Smooth muscle cell (in vitro differentiated cells): ENCODE measurements at regions not wholly inside any gene's neighbourhood (a gene's known extent, or its start where the extent isn't known, plus 50 kb on each side); places are given as distances from the start of the nearest gene placed in this dataset.
A peak's percentile ranks its signal among the peaks of the same experiment; 100 is the strongest.

Source experiments
- DNase-seq: peaks from one replicate; lab custom pipeline; 2025; ENCODE audit not compliant: unreplicated experiment; lab: John Stamatoyannopoulos, UW
- H2AFZ ChIP-seq: fragments of 200-600 bp; sonication (generic); 2 replicates; pipeline ENCODE4 v1.6.0; 2016; ENCODE audit warnings: antibody characterized with exemption, low read depth, mild to moderate bottlenecking
- H3F3A ChIP-seq: fragments of 200-600 bp; sonication (generic); 2 replicates; pipeline ENCODE4 v1.6.0; 2017; ENCODE audit warnings: antibody characterized with exemption, low read depth
- H3K27ac ChIP-seq: fragments of 200-600 bp; sonication (generic); 2 replicates; pipeline ENCODE4 v1.5.1; 2016; ENCODE audit warnings: low read depth, mild to moderate bottlenecking
- H3K27me3 ChIP-seq: fragments of 200-600 bp; sonication (generic); 2 replicates; pipeline ENCODE4 v1.6.1; 2016; ENCODE audit warnings: low read depth, mild to moderate bottlenecking
- H3K36me3 ChIP-seq: fragments of 200-600 bp; sonication (generic); 2 replicates; pipeline ENCODE4 v1.5.1; 2016; ENCODE audit warnings: low read depth
- H3K4me1 ChIP-seq: fragments of 200-600 bp; sonication (generic); 2 replicates; pipeline ENCODE4 v1.5.1; 2016; ENCODE audit warnings: low read depth
- H3K4me2 ChIP-seq: fragments of 200-600 bp; sonication (generic); 2 replicates; pipeline ENCODE4 v1.6.0; 2016; ENCODE audit warnings: mild to moderate bottlenecking
- H3K4me3 ChIP-seq: fragments of 200-600 bp; sonication (generic); 2 replicates; pipeline ENCODE4 v1.5.1; 2016; ENCODE audit warnings: mild to moderate bottlenecking
- H3K79me2 ChIP-seq: fragments of 200-600 bp; sonication (generic); 2 replicates; pipeline ENCODE4 v1.6.0; 2016; ENCODE audit warnings: low read depth, mild to moderate bottlenecking
- H3K9ac ChIP-seq: fragments of 200-600 bp; sonication (generic); 2 replicates; pipeline ENCODE4 v1.6.0; 2016; ENCODE audit warnings: low read depth
- H3K9me3 ChIP-seq: fragments of 200-600 bp; sonication (generic); replicated peaks from 2 replicates; pipeline ENCODE4 v1.5.1; 2016; ENCODE audit warnings: low read depth
- H4K20me1 ChIP-seq: fragments of 200-600 bp; sonication (generic); 2 replicates; pipeline ENCODE4 v1.6.0; 2016; ENCODE audit warnings: low read depth
- CTCF ChIP-seq: fragments of 200-600 bp; sonication (generic); IDR thresholded peaks from 2 replicates; pipeline ENCODE4 v1.5.1; 2017; ENCODE audit warnings: borderline replicate concordance, mild to moderate bottlenecking, antibody characterized with exemption; ENCODE audit not compliant: insufficient read depth, poor library complexity, severe bottlenecking
- WGBS: methylation state at CpG from one replicate; pipeline ENCODE4 v1.1.7; 2016; ENCODE audit warnings: low lambda C conversion rate; 5-methylcytosine and 5-hydroxymethylcytosine counted together

DNA sequence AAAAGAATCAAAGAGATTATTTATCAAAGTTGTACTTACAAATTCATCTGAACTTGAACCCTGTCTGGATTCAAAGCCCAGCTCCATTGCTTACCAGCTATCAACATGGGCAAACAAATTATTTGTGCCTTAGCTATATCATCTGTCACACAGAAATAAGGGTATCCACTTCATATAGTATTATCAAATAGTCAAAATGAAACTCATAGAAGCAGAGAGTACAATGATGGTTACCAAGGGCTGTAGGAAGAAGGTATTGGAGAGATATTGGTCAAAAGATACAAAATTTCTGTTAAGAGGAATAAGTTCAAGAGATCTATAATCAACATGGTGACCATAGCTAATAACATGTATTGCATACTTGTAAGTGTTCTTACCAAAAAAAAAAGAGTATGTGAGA lies 87.8 kb upstream of the CCDC28A start:
- H4K20me1 ChIP-seq: no peaks in the 10 kb centered on the region
- no peaks in the 10 kb centered on the region for H3K36me3 ChIP-seq
- H3K9me3 ChIP-seq: no peaks in the 10 kb centered on the region
- H3K4me3 ChIP-seq: no peak overlapping the region
- DNase-seq: no peak
- H3K9ac ChIP-seq: no peak overlapping the region
- no peaks in the 10 kb centered on the region for H3K4me1 ChIP-seq
- H2AFZ ChIP-seq: no peak overlapping the region
- H3K27me3 ChIP-seq: no peaks in the 10 kb centered on the region
- no peak overlapping the region for H3K27ac ChIP-seq
- TF ChIP-seq CTCF: no peak
- peaks cover 78% of the 10 kb centered on the region for H3K79me2 ChIP-seq
- peaks cover 4% of the 10 kb centered on the region for H3F3A ChIP-seq
- H3K4me2 ChIP-seq: no peak overlapping the region

DNA sequence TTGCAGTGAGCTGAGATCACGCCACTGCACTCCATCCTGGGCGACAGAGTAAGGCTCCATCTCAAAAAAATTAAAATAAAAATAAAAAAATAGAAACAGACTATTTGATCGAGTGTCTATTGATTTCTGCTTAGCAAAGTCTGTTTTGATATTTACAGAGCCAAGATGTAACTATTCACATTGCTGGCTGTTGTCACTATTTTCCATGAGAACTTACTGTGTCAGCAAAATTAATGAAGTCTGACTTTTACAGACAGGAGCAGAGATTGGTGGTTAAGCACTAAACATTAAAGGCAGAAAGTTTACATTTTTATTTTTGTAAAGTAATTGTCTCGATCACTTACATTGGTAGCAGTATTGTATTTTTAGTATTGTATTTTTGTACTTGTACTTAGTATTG lies 85.0 kb upstream of the CCDC28A start:
- Histone ChIP-seq H3K4me1 (no peaks in the 10 kb centered on the region), H2AFZ (no peak overlapping the region), H3K27me3 (no peaks in the 10 kb centered on the region), H3K36me3 (no peaks in the 10 kb centered on the region), H4K20me1 (no peaks in the 10 kb centered on the region), H3K4me3 (no peak overlapping the region), H3K27ac (peak overlapping the region; percentile 74), H3K79me2 (peaks cover 69% of the 10 kb centered on the region), H3K9ac (no peak overlapping the region), H3K9me3 (no peaks in the 10 kb centered on the region), H3F3A (peaks cover 3% of the 10 kb centered on the region), H3K4me2 (no peak overlapping the region)
- DNase-seq: no peak
- TF ChIP-seq CTCF: no peak
- WGBS: 92% methylated on average over 4 of the region's 4 CpGs

DNA sequence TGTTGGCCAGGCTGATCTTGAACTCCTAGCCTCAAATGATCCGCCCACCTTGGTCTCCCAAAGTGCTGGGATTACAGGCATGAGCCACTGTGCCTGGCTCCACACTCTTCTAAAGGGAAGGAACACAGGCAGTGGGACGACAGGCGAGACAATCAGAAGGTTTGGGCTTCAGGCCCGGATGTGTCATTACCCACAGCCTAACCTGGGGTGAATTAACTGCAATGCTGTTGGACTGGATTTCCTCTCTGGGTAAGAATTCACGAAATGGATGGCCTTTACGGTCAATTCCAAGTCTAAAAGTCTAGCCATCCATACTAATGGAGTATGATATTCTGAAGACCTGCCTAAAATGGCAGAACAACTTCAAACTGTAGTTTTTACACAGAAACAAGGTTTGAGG lies 83.7 kb upstream of the CCDC28A start:
- Histone ChIP-seq H3K9me3 (no peaks in the 10 kb centered on the region), H3F3A (no peaks in the 10 kb centered on the region), H3K27me3 (no peaks in the 10 kb centered on the region), H3K36me3 (no peaks in the 10 kb centered on the region), H3K9ac (no peak overlapping the region), H3K79me2 (peaks cover 56% of the 10 kb centered on the region), H3K27ac (peak overlapping the region; percentile 74), H4K20me1 (no peaks in the 10 kb centered on the region), H2AFZ (no peak overlapping the region), H3K4me2 (peak overlapping the region; percentile 41), H3K4me1 (no peaks in the 10 kb centered on the region), H3K4me3 (no peak overlapping the region)
- no peak for TF ChIP-seq CTCF
- WGBS: 56% methylated on average over 6 of the region's 6 CpGs
- DNase-seq: no peak

GRCh38 chr6:138690975-138691594 lies 82.5 kb upstream of the CCDC28A start:
- Histone ChIP-seq H3K36me3 (no peaks in the 10 kb centered on the region), H3K27me3 (no peaks in the 10 kb centered on the region), H3K4me3 (peak overlapping the region; percentile 76), H3K9ac (peak overlapping the region; percentile 77), H4K20me1 (no peaks in the 10 kb centered on the region), H3K79me2 (peaks cover 44% of the 10 kb centered on the region), H3K4me2 (peak overlapping the region; percentile 84), H3K9me3 (no peaks in the 10 kb centered on the region), H3F3A (no peaks in the 10 kb centered on the region), H3K4me1 (no peaks in the 10 kb centered on the region), H3K27ac (peak overlapping the region; percentile 74), H2AFZ (no peak overlapping the region)
- WGBS: 64% methylated on average over 11 of the region's 11 CpGs
- no peak for TF ChIP-seq CTCF
- no peak for DNase-seq
